Upper lobe of left lung (tissue), 4 donors: ENCODE measurements at regions not wholly inside any gene's neighbourhood (a gene's known extent, or its start where the extent isn't known, plus 50 kb on each side); places are given as distances from the start of the nearest gene placed in this dataset.

Experiments
- CTCF ChIP-seq, 6 experiments: fragments of 450-650 bp in 4 of 6; fragments of 200-600 bp in 2 of 6; sonication (generic) in 2 of 6; IDR thresholded peaks; one replicate each; pipeline ENCODE4 v1.5.1; 2016 to 2019; ENCODE audit warnings: antibody characterized with exemption in 6 of 6
- POLR2A ChIP-seq, 4 donors: fragments of 450-650 bp; IDR thresholded peaks; one replicate each; pipeline ENCODE4 v1.5.1; 2016 to 2017; ENCODE audit warnings: antibody characterized with exemption in 4 of 4, mild to moderate bottlenecking in 2 of 4

- no peak for TF ChIP-seq CTCF (IDR thresholded peaks at IDR 0.05)
- no peak for TF ChIP-seq POLR2A (IDR thresholded peaks at IDR 0.05)
These were observed 669.1 kb upstream of the NRP1 start for GRCh38 chr10:34003561-34003960.
